Breast epithelium (tissue), 4 donors: ENCODE measurements at regions not wholly inside any gene's neighbourhood (a gene's known extent, or its start where the extent isn't known, plus 50 kb on each side); places are given as distances from the start of the nearest gene placed in this dataset.

Experiments
- DNase-seq, 2 donors: peaks; one replicate each; pipeline ENCODE4 v3.0.0-alpha.2; 2019; ENCODE audit warnings: low spot score in 2 of 2
- H3K27ac ChIP-seq, 2 donors: fragments of 200-600 bp; sonication (generic) in 1 of 2; one replicate each; pipeline ENCODE4 v1.5.1; 2016 to 2019; ENCODE audit warnings: mild to moderate bottlenecking in 1 of 2
- H3K27me3 ChIP-seq, 2 donors: fragments of 200-600 bp; sonication (generic) in 1 of 2; one replicate each; pipeline versions ENCODE4 v1.5.1 to v1.6.0; 2017 to 2019; ENCODE audit warnings: control low read depth in 1 of 2, mild to moderate bottlenecking in 1 of 2
- H3K36me3 ChIP-seq: fragments of 200-600 bp; one replicate; pipeline ENCODE4 v1.5.1; 2019
- H3K4me1 ChIP-seq, 2 donors: fragments of 200-600 bp; sonication (generic); one replicate each; pipeline ENCODE4 v1.5.1; 2016 to 2019; ENCODE audit warnings: control low read depth in 1 of 2
- H3K4me3 ChIP-seq, 3 donors: fragments of 200-600 bp; sonication (generic); 1 replicate in 2 of 3; 2 replicates in 1 of 3; pipeline ENCODE4 v1.5.1; 2016 to 2019; ENCODE audit warnings: mild to moderate bottlenecking in 3 of 3, moderate library complexity in 2 of 3
- H3K9me3 ChIP-seq, 2 donors: fragments of 200-600 bp; sonication (generic) in 1 of 2; one replicate each; pipeline ENCODE4 v1.5.1; 2016 to 2019; ENCODE audit warnings: control low read depth in 1 of 2
- POLR2A ChIP-seq: fragments of 450-650 bp; IDR thresholded peaks from one replicate; pipeline ENCODE4 v1.6.1; 2016; ENCODE audit warnings: antibody characterized with exemption, mild to moderate bottlenecking, moderate library complexity
- POLR2AphosphoS5 ChIP-seq, 3 donors: sonication (generic); formaldehyde crosslinking; IDR thresholded peaks; one replicate each; pipeline ENCODE4 v1.6.1; 2017; ENCODE audit warnings: antibody characterized with exemption in 3 of 3
- intact Hi-C: fragments of 100-400 bp; cut with DNase I; formaldehyde crosslinking; loops from one replicate; pipeline ENCODE4 v1.15.1; 2023; ENCODE audit warnings: low total_unique reads
- TF ChIP-seq, protein P1 (sequence below), 3 donors: fragments of 450-650 bp; IDR thresholded peaks; one replicate each; pipeline ENCODE4 v1.5.1; 2016 to 2017; ENCODE audit warnings: antibody characterized with exemption in 3 of 3, mild to moderate bottlenecking in 3 of 3, moderate library complexity in 3 of 3

DNA sequence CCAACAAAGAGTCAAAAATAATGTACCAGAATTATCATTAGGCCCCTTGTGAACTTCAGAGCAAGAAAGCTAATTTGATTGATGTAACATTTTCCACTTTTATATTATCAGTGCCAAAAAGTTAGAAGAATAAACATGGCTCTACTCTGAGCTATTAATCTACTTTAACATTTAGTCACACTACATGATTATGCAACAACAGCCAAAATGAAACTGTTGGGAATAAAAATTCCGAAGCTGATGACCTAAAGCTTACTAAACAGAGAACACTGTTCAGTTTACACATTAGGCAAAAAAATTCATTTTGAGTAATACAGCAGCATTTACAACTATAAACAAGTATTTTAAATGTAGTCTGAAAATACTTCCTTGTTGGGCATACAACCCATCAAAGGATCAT, 1134.1 kb downstream of the EPHA3 start:
- H3K27ac ChIP-seq = no peak overlapping the region
- H3K4me1 ChIP-seq = no peaks in the 10 kb centered on the region
- intact Hi-C loops = no loop called here

DNA sequence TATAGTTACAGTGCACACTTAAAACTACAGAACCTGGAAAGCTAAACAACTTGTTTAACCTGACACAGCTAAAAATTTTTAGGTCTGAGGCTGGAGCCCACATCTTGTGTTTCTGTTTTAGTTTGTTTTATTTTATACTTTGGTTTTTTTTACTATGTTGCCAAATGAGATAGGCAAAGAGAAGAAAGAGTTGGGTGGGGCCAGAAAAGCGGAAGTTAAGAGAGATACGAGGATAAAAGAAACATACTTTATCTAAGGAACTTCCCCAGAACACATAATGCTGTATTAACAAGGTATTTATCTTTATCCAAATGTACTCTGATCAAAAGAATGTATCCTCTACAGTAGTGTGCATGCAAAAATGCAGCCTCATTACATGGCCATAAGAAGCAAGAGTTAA, 1145.7 kb downstream of the EPHA3 start:
- TF ChIP-seq POLR2A (no peak), POLR2AphosphoS5 (IDR thresholded peaks at IDR 0.05) (no peak)
- TF ChIP-seq, protein P1, sequence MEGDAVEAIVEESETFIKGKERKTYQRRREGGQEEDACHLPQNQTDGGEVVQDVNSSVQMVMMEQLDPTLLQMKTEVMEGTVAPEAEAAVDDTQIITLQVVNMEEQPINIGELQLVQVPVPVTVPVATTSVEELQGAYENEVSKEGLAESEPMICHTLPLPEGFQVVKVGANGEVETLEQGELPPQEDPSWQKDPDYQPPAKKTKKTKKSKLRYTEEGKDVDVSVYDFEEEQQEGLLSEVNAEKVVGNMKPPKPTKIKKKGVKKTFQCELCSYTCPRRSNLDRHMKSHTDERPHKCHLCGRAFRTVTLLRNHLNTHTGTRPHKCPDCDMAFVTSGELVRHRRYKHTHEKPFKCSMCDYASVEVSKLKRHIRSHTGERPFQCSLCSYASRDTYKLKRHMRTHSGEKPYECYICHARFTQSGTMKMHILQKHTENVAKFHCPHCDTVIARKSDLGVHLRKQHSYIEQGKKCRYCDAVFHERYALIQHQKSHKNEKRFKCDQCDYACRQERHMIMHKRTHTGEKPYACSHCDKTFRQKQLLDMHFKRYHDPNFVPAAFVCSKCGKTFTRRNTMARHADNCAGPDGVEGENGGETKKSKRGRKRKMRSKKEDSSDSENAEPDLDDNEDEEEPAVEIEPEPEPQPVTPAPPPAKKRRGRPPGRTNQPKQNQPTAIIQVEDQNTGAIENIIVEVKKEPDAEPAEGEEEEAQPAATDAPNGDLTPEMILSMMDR (IDR thresholded peaks at IDR 0.05) = no peak
- H3K9me3 ChIP-seq = no peaks in the 10 kb centered on the region
- H3K27ac ChIP-seq = no peak overlapping the region
- no peaks in the 10 kb centered on the region for H3K27me3 ChIP-seq
- DNase-seq = no peak
- no peak overlapping the region for H3K4me3 ChIP-seq
- no peaks in the 10 kb centered on the region for H3K36me3 ChIP-seq
- no peaks in the 10 kb centered on the region for H3K4me1 ChIP-seq
- intact Hi-C loops = no loop called here

More for the DNA sequence above, 1134.1 kb downstream of the EPHA3 start:
- no peak overlapping the region for H3K4me3 ChIP-seq
- H3K9me3 ChIP-seq = peaks cover 6 to 25% of the 10 kb centered on the region in 2 donors
- TF ChIP-seq, protein P1 (IDR thresholded peaks at IDR 0.05) = no peak
- no peak for TF ChIP-seq POLR2AphosphoS5 (IDR thresholded peaks at IDR 0.05)
- no peak for TF ChIP-seq POLR2A
- no peaks in the 10 kb centered on the region for H3K36me3 ChIP-seq
- H3K27me3 ChIP-seq = no peaks in the 10 kb centered on the region
- no peak for DNase-seq

DNA sequence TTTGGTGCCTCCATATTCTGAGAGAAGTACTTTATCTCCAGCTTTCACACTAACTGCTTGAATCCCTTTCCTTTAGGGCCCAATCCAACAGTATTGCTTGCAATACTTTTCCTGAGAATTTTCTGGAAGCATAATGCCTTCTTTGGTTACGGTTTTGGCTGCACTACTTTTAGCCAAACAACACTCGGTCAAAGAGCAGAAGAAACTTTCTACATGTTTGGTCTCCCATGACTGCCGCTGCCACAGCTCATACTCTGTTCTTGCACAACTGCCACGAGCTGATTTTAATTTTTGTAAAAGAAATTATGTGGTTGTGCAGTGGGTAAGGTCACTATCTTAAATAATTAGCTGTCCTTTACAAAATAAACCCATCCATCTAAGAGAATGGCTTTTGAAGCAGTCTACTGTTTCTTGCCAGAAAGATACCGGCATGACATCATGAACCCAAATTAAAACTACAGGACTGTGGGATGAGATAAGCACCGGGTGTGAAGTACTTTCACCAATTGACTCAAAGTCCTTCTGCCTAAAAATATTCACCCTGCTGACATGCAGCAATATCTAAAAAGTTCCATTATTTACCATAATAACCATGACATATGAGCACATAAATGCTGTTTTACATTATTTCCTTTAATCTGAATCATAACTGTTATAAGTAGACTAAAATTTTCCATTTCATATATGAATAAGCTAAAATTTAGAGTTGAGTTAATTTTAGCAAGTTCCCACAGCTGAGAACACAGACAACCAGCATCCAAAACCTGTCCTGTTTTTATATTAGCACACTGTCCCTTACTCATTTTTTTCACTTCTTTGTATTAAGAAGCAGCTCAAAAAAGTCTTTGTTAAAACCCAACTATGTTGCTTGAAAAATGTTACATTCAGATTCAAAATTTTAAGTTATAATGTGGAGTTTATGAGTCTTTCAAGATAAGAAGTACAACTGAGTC, 1154.3 kb downstream of the EPHA3 start:
- TF ChIP-seq POLR2AphosphoS5 (IDR thresholded peaks at IDR 0.05) (no peak), POLR2A (no peak)
- TF ChIP-seq, protein P1 (IDR thresholded peaks at IDR 0.05) = no peak
- Histone ChIP-seq H3K4me1 (no peaks in the 10 kb centered on the region), H3K27ac (no peak overlapping the region), H3K9me3 (peaks cover 12 to 16% of the 10 kb centered on the region in 2 donors), H3K4me3 (no peak overlapping the region), H3K27me3 (no peaks in the 10 kb centered on the region), H3K36me3 (no peaks in the 10 kb centered on the region)
- intact Hi-C loops = no loop called here
- DNase-seq = no peak
